ENCODE measurements at regions not wholly inside any gene's neighbourhood (a gene's known extent, or its start where the extent isn't known, plus 50 kb on each side); places are given as distances from the start of the nearest gene placed in this dataset.
"Not testable (repeated sequence)": the region's sequence is repeated elsewhere in the genome, so short reads cannot be mapped to it uniquely, and the experiment has no call there.

GRCh38 chr13:21297914-21298831, 121.7 kb downstream of the MRPL57 start:
- peak overlapping the region; percentile 74 for H3K4me3 ChIP-seq
- no peaks in the 10 kb centered on the region for H3K27me3 ChIP-seq (ENCODE audit: control insufficient read depth in 3 of 3, insufficient read depth in 3 of 3, low read length in 2 of 3)
- peak overlapping the region; percentile 53 to 69 for H3K27ac ChIP-seq (ENCODE audit: low read depth in 1 of 2, low read length in 1 of 2)
- peak; percentile 88 to 95 (median 92) for DNase-seq
- 0% methylated on average over 66 to 74 of the region's 74 CpGs for WGBS, 2 donors
- peak overlapping the region; percentile 81 to 82 for H3K9ac ChIP-seq (ENCODE audit: insufficient read depth in 1 of 2, low read length in 2 of 2)
- H3K9me3 ChIP-seq (ENCODE audit: control insufficient read depth in 4 of 4, insufficient read depth in 3 of 4, low read length in 3 of 4), result no peaks in the 10 kb centered on the region
- ATAC-seq (ENCODE audit: insufficient read depth, low FRiP score), result peak; percentile 99
- TF ChIP-seq CTCF (IDR thresholded peaks at IDR 0.05; ENCODE audit: control extremely low read depth, extremely low read depth), result peak; percentile 92
- peaks cover 0 to 16% (median 6%) of the 10 kb centered on the region in 5 donors for H3K4me1 ChIP-seq (ENCODE audit: control insufficient read depth in 5 of 5, insufficient read depth in 5 of 5, low read length in 5 of 5)
- H3K36me3 ChIP-seq (ENCODE audit: control insufficient read depth in 4 of 4, insufficient read depth in 4 of 4, low read length in 4 of 4), result peaks cover 0 to 3% (median 1%) of the 10 kb centered on the region in 4 donors

- no peak for DNase-seq
- no peak for ATAC-seq (ENCODE audit: insufficient read depth, low FRiP score)
- WGBS, 2 donors, result 95 to 96% methylated on average over 6 of the region's 6 CpGs
Measured at GRCh38 chr13:21304256-21304655, 127.8 kb downstream of the MRPL57 start.

GRCh38 chr13:21306300-21307073, 130.0 kb downstream of the MRPL57 start:
- not testable (repeated sequence) for ATAC-seq (ENCODE audit: insufficient read depth, low FRiP score); H3K4me1 ChIP-seq (ENCODE audit: control insufficient read depth in 5 of 5, insufficient read depth in 5 of 5, low read length in 5 of 5); H3K9me3 ChIP-seq (ENCODE audit: control insufficient read depth in 4 of 4, insufficient read depth in 3 of 4, low read length in 3 of 4); H3K4me3 ChIP-seq; H3K27me3 ChIP-seq (ENCODE audit: control insufficient read depth in 3 of 3, insufficient read depth in 3 of 3, low read length in 2 of 3); H3K27ac ChIP-seq (ENCODE audit: low read depth in 1 of 2, low read length in 1 of 2)
- Histone ChIP-seq H3K9ac (ENCODE audit: insufficient read depth in 1 of 2, low read length in 2 of 2) (peak overlapping the region in 1 of 2 donors; percentile 32), H3K36me3 (ENCODE audit: control insufficient read depth in 4 of 4, insufficient read depth in 4 of 4, low read length in 4 of 4) (peaks cover 0 to 11% (median 5%) of the 10 kb centered on the region in 4 donors)
- DNase-seq, result peak; percentile 66 to 81 (median 80)
- 87 to 88% methylated on average over 12 of the region's 12 CpGs for WGBS, 2 donors

More at GRCh38 chr13:21304256-21304655, 127.8 kb downstream of the MRPL57 start:
- peaks cover 0 to 9% (median 2%) of the 10 kb centered on the region in 5 donors for H3K4me1 ChIP-seq (ENCODE audit: control insufficient read depth in 5 of 5, insufficient read depth in 5 of 5, low read length in 5 of 5)
- H3K27ac ChIP-seq (ENCODE audit: low read depth in 1 of 2, low read length in 1 of 2), result no peak overlapping the region
- H3K4me3 ChIP-seq, result no peak overlapping the region
- H3K9ac ChIP-seq (ENCODE audit: insufficient read depth in 1 of 2, low read length in 2 of 2), result no peak overlapping the region
- no peaks in the 10 kb centered on the region for H3K27me3 ChIP-seq (ENCODE audit: control insufficient read depth in 3 of 3, insufficient read depth in 3 of 3, low read length in 2 of 3)
- H3K9me3 ChIP-seq (ENCODE audit: control insufficient read depth in 4 of 4, insufficient read depth in 3 of 4, low read length in 3 of 4), result no peaks in the 10 kb centered on the region
- H3K36me3 ChIP-seq (ENCODE audit: control insufficient read depth in 4 of 4, insufficient read depth in 4 of 4, low read length in 4 of 4), result peaks cover 0 to 11% (median 5%) of the 10 kb centered on the region in 4 donors
- no peak for TF ChIP-seq CTCF (IDR thresholded peaks at IDR 0.05; ENCODE audit: control extremely low read depth, extremely low read depth)

- not testable (repeated sequence) for H3K9me3 ChIP-seq (ENCODE audit: control insufficient read depth in 4 of 4, insufficient read depth in 3 of 4, low read length in 3 of 4); H3K4me3 ChIP-seq; H3K27ac ChIP-seq (ENCODE audit: low read depth in 1 of 2, low read length in 1 of 2); H3K27me3 ChIP-seq (ENCODE audit: control insufficient read depth in 3 of 3, insufficient read depth in 3 of 3, low read length in 2 of 3); H3K9ac ChIP-seq (ENCODE audit: insufficient read depth in 1 of 2, low read length in 2 of 2); ATAC-seq (ENCODE audit: insufficient read depth, low FRiP score); H3K4me1 ChIP-seq (ENCODE audit: control insufficient read depth in 5 of 5, insufficient read depth in 5 of 5, low read length in 5 of 5)
- DNase-seq, result peak; percentile 68 to 78 (median 76)
- peaks cover 0 to 11% (median 5%) of the 10 kb centered on the region in 4 donors for H3K36me3 ChIP-seq (ENCODE audit: control insufficient read depth in 4 of 4, insufficient read depth in 4 of 4, low read length in 4 of 4)
- 73 to 82% methylated on average over 9 to 11 of the region's 12 CpGs for WGBS, 2 donors
Measured at GRCh38 chr13:21307158-21307557, 130.7 kb downstream of the MRPL57 start.
